AG04450 (cell line): ENCODE measurements at regions not wholly inside any gene's neighbourhood (a gene's known extent, or its start where the extent isn't known, plus 50 kb on each side); places are given as distances from the start of the nearest gene placed in this dataset.

ENCODE experiments used
- CTCF ChIA-PET: fragments of 300-600, 350-600 bp; formaldehyde crosslinking; extraction: SDS; loops from one replicate; lab custom pipeline; 2022; ENCODE audit warnings: antibody characterized with exemption, inconsistent platforms; lab: Charles Lee
- POLR2A ChIA-PET: fragments of 350-600 bp; formaldehyde crosslinking; extraction: SDS; loops from one replicate; lab custom pipeline; 2021; ENCODE audit warnings: antibody characterized with exemption, inconsistent platforms; lab: Yijun Ruan, JAX
- DNase-seq: peaks from one replicate; pipeline ENCODE4 v3.0.0-alpha.2; 2011; ENCODE audit warnings: low read depth, low spot score
- H3K27ac ChIP-seq: one replicate; pipeline ENCODE4 v1.5.1; 2012; ENCODE audit warnings: low read depth, low read length, control low read depth
- H3K27me3 ChIP-seq: one replicate; pipeline ENCODE4 v1.6.0; 2012; ENCODE audit warnings: low read length; ENCODE audit not compliant: control insufficient read depth, insufficient read depth
- H3K4me3 ChIP-seq: 2 replicates; pipeline ENCODE4 v1.5.1; 2011; ENCODE audit warnings: mild to moderate bottlenecking, low read depth, low read length, control low read depth
- H3K9me3 ChIP-seq: 2 replicates; pipeline ENCODE4 v1.5.1; 2012; ENCODE audit warnings: low read length; ENCODE audit not compliant: control insufficient read depth, insufficient read depth
- CTCF ChIP-seq: IDR thresholded peaks from 2 replicates; pipeline ENCODE4 v1.5.1; 2011; ENCODE audit warnings: low read depth, low read length, control low read depth, inconsistent platforms

GRCh38 chr14:23863836-23864235 lies 89.7 kb upstream of the DHRS4 start:
- no peaks in the 10 kb centered on the region for H3K27me3 ChIP-seq
- no peak for DNase-seq
- CTCF ChIA-PET: no interaction called here
- TF ChIP-seq CTCF: no peak
- POLR2A ChIA-PET: no interaction called here
- H3K27ac ChIP-seq: no peak overlapping the region
- H3K4me3 ChIP-seq: no peak overlapping the region
- H3K9me3 ChIP-seq: no peaks in the 10 kb centered on the region

- ChIA-PET POLR2A (no interaction called here), CTCF (no interaction called here)
- no peak overlapping the region for H3K4me3 ChIP-seq
- no peaks in the 10 kb centered on the region for H3K27me3 ChIP-seq
- H3K9me3 ChIP-seq: no peaks in the 10 kb centered on the region
- no peak for DNase-seq
- H3K27ac ChIP-seq: no peak overlapping the region
- no peak for TF ChIP-seq CTCF
These were observed 89.3 kb upstream of the DHRS4 start for GRCh38 chr14:23864259-23864658.

GRCh38 chr14:23864861-23865260 lies 88.7 kb upstream of the DHRS4 start:
- H3K27ac ChIP-seq: no peak overlapping the region
- H3K4me3 ChIP-seq: no peak overlapping the region
- H3K27me3 ChIP-seq: no peaks in the 10 kb centered on the region
- CTCF ChIA-PET: no interaction called here
- no peaks in the 10 kb centered on the region for H3K9me3 ChIP-seq
- TF ChIP-seq CTCF: no peak
- POLR2A ChIA-PET: no interaction called here
- no peak for DNase-seq

GRCh38 chr14:23865502-23865901 lies 88.1 kb upstream of the DHRS4 start:
- ChIA-PET CTCF (no interaction called here), POLR2A (no interaction called here)
- no peak for TF ChIP-seq CTCF
- no peak overlapping the region for H3K4me3 ChIP-seq
- no peaks in the 10 kb centered on the region for H3K9me3 ChIP-seq
- H3K27ac ChIP-seq: no peak overlapping the region
- no peak for DNase-seq
- H3K27me3 ChIP-seq: no peaks in the 10 kb centered on the region

- no peak for TF ChIP-seq CTCF
- no peaks in the 10 kb centered on the region for H3K27me3 ChIP-seq
These were observed 87.3 kb upstream of the DHRS4 start for GRCh38 chr14:23866269-23866668.

More at GRCh38 chr14:23866269-23866668, 87.3 kb upstream of the DHRS4 start:
- Histone ChIP-seq H3K9me3 (no peaks in the 10 kb centered on the region), H3K27ac (no peak overlapping the region), H3K4me3 (no peak overlapping the region)
- CTCF ChIA-PET: no interaction called here
- POLR2A ChIA-PET: no interaction called here
- DNase-seq: no peak
